PC-9 (cell line): ENCODE measurements at regions not wholly inside any gene's neighbourhood (a gene's known extent, or its start where the extent isn't known, plus 50 kb on each side); places are given as distances from the start of the nearest gene placed in this dataset.

ENCODE experiments used
- BruUV-seq: library from RNA; stranded (reverse); fragments of 400-500 nt; replicated peaks from 2 replicates; lab custom pipeline; 2021; lab: Mats Ljungman, UMichigan
- CTCF ChIA-PET: fragments of 300-600 bp; sonication (Branson Sonifier 250); formaldehyde crosslinking; loops from one replicate; lab custom pipeline; 2022; ENCODE audit warnings: antibody characterized with exemption; lab: Charles Lee
- POLR2A ChIA-PET: fragments of 300-600 bp; sonication (Branson Sonifier 250); formaldehyde crosslinking; loops from one replicate; lab custom pipeline; 2022; ENCODE audit warnings: antibody characterized with exemption; ENCODE audit not compliant: unreplicated experiment; lab: Charles Lee
- DNase-seq, 2 experiments: peaks; one replicate each; pipeline versions ENCODE4 v3.0.0 to v3.0.0-alpha.2; 2015 to 2022; ENCODE audit warnings: mixed read lengths in 1 of 2
- H2AFZ ChIP-seq: fragments of 200-600 bp; sonication (generic); 2 replicates; pipeline ENCODE4 v1.8.1; 2017; ENCODE audit warnings: antibody characterized with exemption
- H3F3A ChIP-seq: fragments of 200-600 bp; sonication (generic); 2 replicates; pipeline ENCODE4 v1.8.1; 2017; ENCODE audit warnings: antibody characterized with exemption, mild to moderate bottlenecking, low read depth; ENCODE audit not compliant: insufficient read depth
- H3K27ac ChIP-seq: fragments of 200-600 bp; sonication (generic); 2 replicates; pipeline ENCODE4 v1.6.1; 2016; ENCODE audit warnings: mixed run types
- H3K27me3 ChIP-seq: fragments of 200-600 bp; sonication (generic); 2 replicates; pipeline ENCODE4 v1.6.1; 2016; ENCODE audit warnings: low read depth, mixed run types; ENCODE audit not compliant: insufficient read depth
- H3K36me3 ChIP-seq: fragments of 200-600 bp; sonication (generic); 2 replicates; pipeline ENCODE4 v1.6.1; 2016; ENCODE audit warnings: low read depth, mixed run types
- H3K4me1 ChIP-seq: fragments of 200-600 bp; sonication (generic); replicated peaks from 2 replicates; pipeline ENCODE4 v1.6.1; 2016; ENCODE audit warnings: mixed run types; ENCODE audit not compliant: insufficient read depth
- H3K4me2 ChIP-seq: fragments of 200-600 bp; sonication (generic); 2 replicates; pipeline ENCODE4 v1.6.1; 2017; ENCODE audit warnings: mixed run types
- H3K4me3 ChIP-seq: fragments of 200-600 bp; sonication (generic); 2 replicates; pipeline ENCODE4 v1.6.1; 2016; ENCODE audit warnings: mixed run types
- H3K79me2 ChIP-seq: fragments of 200-600 bp; sonication (generic); 2 replicates; pipeline ENCODE4 v1.6.1; 2017; ENCODE audit warnings: low read depth, mixed run types
- H3K9me2 ChIP-seq: fragments of 200-600 bp; sonication (generic); 2 replicates; pipeline ENCODE4 v1.8.1; 2017; ENCODE audit warnings: mild to moderate bottlenecking; ENCODE audit not compliant: insufficient read depth
- H3K9me3 ChIP-seq: fragments of 200-600 bp; sonication (generic); 2 replicates; pipeline ENCODE4 v1.8.1; 2016; ENCODE audit warnings: low read depth; ENCODE audit not compliant: insufficient read depth
- H4K20me1 ChIP-seq: fragments of 200-600 bp; sonication (generic); 2 replicates; pipeline ENCODE4 v1.8.1; 2017; ENCODE audit not compliant: insufficient read depth
- CTCF ChIP-seq: fragments of 200-600 bp; sonication (generic); conservative IDR thresholded peaks from 2 replicates; pipeline ENCODE4 v1.6.1; 2017; ENCODE audit warnings: mixed run types, antibody characterized with exemption, mild to moderate bottlenecking, moderate library complexity
- EZH2 ChIP-seq: fragments of 200-600 bp; sonication (generic); IDR thresholded peaks from 2 replicates; pipeline ENCODE4 v1.8.0; 2017; ENCODE audit warnings: antibody characterized with exemption, low read depth
- intact Hi-C: fragments of 100-400 bp; cut with micrococcal nuclease; formaldehyde crosslinking; loops from one replicate; pipeline ENCODE4 v1.10.0; 2022; ENCODE audit not compliant: unreplicated experiment

- H3K36me3 ChIP-seq: no peaks in the 10 kb centered on the region
- H3K4me2 ChIP-seq: no peak overlapping the region
- no peaks in the 10 kb centered on the region for H3K27me3 ChIP-seq
- no peak overlapping the region for H3K4me3 ChIP-seq
- no peaks in the 10 kb centered on the region for H3K9me2 ChIP-seq
- CTCF ChIA-PET: no interaction called here
- H3F3A ChIP-seq: no peaks in the 10 kb centered on the region
- H3K79me2 ChIP-seq: no peaks in the 10 kb centered on the region
- no peaks in the 10 kb centered on the region for H3K9me3 ChIP-seq
- no peaks in the 10 kb centered on the region for H4K20me1 ChIP-seq
- intact Hi-C loops: no loop called here
- POLR2A ChIA-PET: no interaction called here
- TF ChIP-seq CTCF (no peak), EZH2 (no peak)
- no peak overlapping the region for H2AFZ ChIP-seq
- BruUV-seq: no TSS peak
- DNase-seq: no peak
- no peaks in the 10 kb centered on the region for H3K4me1 ChIP-seq
- H3K27ac ChIP-seq: no peak overlapping the region
Observed at GRCh38 chr3:79881431-79881830, 113.6 kb upstream of the ROBO1 start.

GRCh38 chr3:79878708-79879107 lies 110.9 kb upstream of the ROBO1 start:
- H3K4me2 ChIP-seq: no peak overlapping the region
- BruUV-seq: no TSS peak
- no peak for DNase-seq
- no peaks in the 10 kb centered on the region for H3K36me3 ChIP-seq
- no peak overlapping the region for H3K4me3 ChIP-seq
- no peak overlapping the region for H3K27ac ChIP-seq
- TF ChIP-seq CTCF: no peak
- no peak for TF ChIP-seq EZH2
- H2AFZ ChIP-seq: no peak overlapping the region; the same call in 1 of the 2 replicates
- CTCF ChIA-PET: no interaction called here
- H3K9me3 ChIP-seq: no peaks in the 10 kb centered on the region
- H3K4me1 ChIP-seq: no peaks in the 10 kb centered on the region
- POLR2A ChIA-PET: no interaction called here
- H3F3A ChIP-seq: no peaks in the 10 kb centered on the region
- H3K79me2 ChIP-seq: no peaks in the 10 kb centered on the region
- H3K9me2 ChIP-seq: no peaks in the 10 kb centered on the region
- H4K20me1 ChIP-seq: no peaks in the 10 kb centered on the region
- intact Hi-C loops: no loop called here
- H3K27me3 ChIP-seq: no peaks in the 10 kb centered on the region

- intact Hi-C loops: no loop called here
- H3K27ac ChIP-seq: no peak overlapping the region
- H3K9me2 ChIP-seq: no peaks in the 10 kb centered on the region
- no peak overlapping the region for H2AFZ ChIP-seq
- peaks cover 6% of the 10 kb centered on the region; the same call in 1 of the 2 replicates for H3K9me3 ChIP-seq
- no peaks in the 10 kb centered on the region for H4K20me1 ChIP-seq
- no peaks in the 10 kb centered on the region for H3K79me2 ChIP-seq
- POLR2A ChIA-PET: no interaction called here
- BruUV-seq: no TSS peak
- H3K4me2 ChIP-seq: no peak overlapping the region
- no peak for DNase-seq
- H3K4me1 ChIP-seq: peaks cover 17% of the 10 kb centered on the region
- CTCF ChIA-PET: no interaction called here
- H3F3A ChIP-seq: no peaks in the 10 kb centered on the region
- no peaks in the 10 kb centered on the region for H3K36me3 ChIP-seq
- H3K4me3 ChIP-seq: no peak overlapping the region
- H3K27me3 ChIP-seq: no peaks in the 10 kb centered on the region
- TF ChIP-seq CTCF (no peak), EZH2 (no peak)
Observed at GRCh38 chr3:79874646-79875045, 106.8 kb upstream of the ROBO1 start.
